Skeletal muscle satellite cell (primary cell): ENCODE measurements at regions not wholly inside any gene's neighbourhood (a gene's known extent, or its start where the extent isn't known, plus 50 kb on each side); places are given as distances from the start of the nearest gene placed in this dataset.

Experiments
- H3K27me3 ChIP-seq: 2 replicates; pipeline ENCODE4 v1.7.0; 2013; ENCODE audit warnings: low read length; ENCODE audit not compliant: control insufficient read depth, insufficient read depth
- H3K36me3 ChIP-seq: 2 replicates; pipeline ENCODE4 v1.7.0; 2013; ENCODE audit warnings: mild to moderate bottlenecking, control low read depth, low read length; ENCODE audit not compliant: insufficient read depth
- H3K4me1 ChIP-seq: 2 replicates; pipeline ENCODE4 v1.7.0; 2013; ENCODE audit warnings: low read length; ENCODE audit not compliant: control insufficient read depth, insufficient read depth
- H3K4me2 ChIP-seq: 2 replicates; pipeline ENCODE4 v1.7.0; 2013; ENCODE audit warnings: mild to moderate bottlenecking, low read length
- H3K4me3 ChIP-seq: 2 replicates; pipeline ENCODE4 v1.7.0; 2013; ENCODE audit warnings: low read length
- H3K9ac ChIP-seq: 2 replicates; pipeline ENCODE4 v1.7.0; 2013; ENCODE audit warnings: mild to moderate bottlenecking, low read depth, low read length, moderate library complexity
- H3K9me3 ChIP-seq: replicated peaks from 2 replicates; pipeline ENCODE4 v1.7.0; 2013; ENCODE audit warnings: mild to moderate bottlenecking, control low read depth, low read length

DNA sequence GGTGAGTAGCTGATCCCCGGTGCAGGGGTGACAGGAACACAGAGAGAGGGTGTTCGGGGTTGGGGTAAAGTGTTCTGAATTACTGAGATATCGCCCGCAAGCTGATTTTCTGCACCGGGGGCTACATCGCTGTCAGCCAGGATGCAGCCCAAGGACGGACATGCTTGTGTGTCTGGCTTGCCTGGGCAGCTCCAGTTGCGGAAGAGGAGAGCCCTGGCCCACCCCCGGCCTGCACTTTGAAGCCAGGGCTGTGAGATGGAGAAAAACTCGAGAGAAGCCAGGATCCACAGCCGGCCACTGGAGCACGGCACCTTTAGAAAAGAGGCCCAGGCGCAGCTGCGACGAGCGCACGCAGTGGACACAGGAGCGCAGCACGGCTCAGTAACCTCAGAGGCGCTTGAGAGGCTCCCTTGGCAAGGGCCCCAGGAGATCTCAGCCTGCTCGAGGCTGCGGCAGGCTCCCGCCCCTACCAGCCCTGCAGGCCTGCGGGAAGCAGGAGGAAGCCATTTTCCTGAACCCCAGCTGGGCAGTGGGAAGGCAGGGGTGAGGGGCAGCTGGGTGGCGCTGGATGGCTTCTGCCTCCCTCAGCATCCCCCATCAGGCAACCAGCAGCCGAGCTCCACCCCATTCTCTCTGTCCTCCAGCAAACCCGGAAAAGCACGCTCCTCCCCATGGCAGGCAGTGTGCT, 59.2 kb downstream of the C9orf50 start:
- Histone ChIP-seq H3K4me2 (no peak overlapping the region), H3K27me3 (peaks cover 7% of the 10 kb centered on the region), H3K9ac (no peak overlapping the region), H3K36me3 (no peaks in the 10 kb centered on the region), H3K4me1 (peaks cover 9% of the 10 kb centered on the region), H3K9me3 (no peaks in the 10 kb centered on the region), H3K4me3 (no peak overlapping the region)

- H3K36me3 ChIP-seq: no peaks in the 10 kb centered on the region
- no peak overlapping the region for H3K4me2 ChIP-seq
- no peak overlapping the region for H3K4me3 ChIP-seq
- peaks cover 9% of the 10 kb centered on the region for H3K4me1 ChIP-seq
- no peak overlapping the region for H3K9ac ChIP-seq
- H3K27me3 ChIP-seq: peaks cover 7% of the 10 kb centered on the region
- H3K9me3 ChIP-seq: no peaks in the 10 kb centered on the region
These were observed 60.0 kb downstream of the C9orf50 start for GRCh38 chr9:129560881-129561306.

DNA sequence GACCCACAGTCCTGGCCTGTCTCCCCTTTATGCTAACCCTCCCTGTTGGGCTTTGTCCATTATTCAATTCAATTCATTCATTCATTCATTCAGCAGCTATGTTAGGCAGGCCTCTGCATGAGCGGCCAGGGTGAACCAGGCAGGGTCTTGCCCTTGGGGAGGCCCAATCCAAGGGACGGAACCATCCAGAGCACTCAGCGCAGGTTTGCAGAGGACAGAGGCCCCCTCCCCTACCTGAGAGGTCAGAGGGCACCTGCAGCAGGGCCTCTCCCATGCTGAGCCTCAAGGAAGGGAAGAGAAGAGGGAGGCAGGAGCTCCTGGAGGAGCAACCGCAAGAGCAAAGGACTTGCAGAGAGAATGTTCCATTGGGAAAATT, 61.4 kb downstream of the C9orf50 start:
- Histone ChIP-seq H3K27me3 (peaks cover 7% of the 10 kb centered on the region), H3K9ac (no peak overlapping the region), H3K4me3 (no peak overlapping the region), H3K4me1 (peaks cover 9% of the 10 kb centered on the region), H3K9me3 (no peaks in the 10 kb centered on the region), H3K36me3 (no peaks in the 10 kb centered on the region), H3K4me2 (no peak overlapping the region)

DNA sequence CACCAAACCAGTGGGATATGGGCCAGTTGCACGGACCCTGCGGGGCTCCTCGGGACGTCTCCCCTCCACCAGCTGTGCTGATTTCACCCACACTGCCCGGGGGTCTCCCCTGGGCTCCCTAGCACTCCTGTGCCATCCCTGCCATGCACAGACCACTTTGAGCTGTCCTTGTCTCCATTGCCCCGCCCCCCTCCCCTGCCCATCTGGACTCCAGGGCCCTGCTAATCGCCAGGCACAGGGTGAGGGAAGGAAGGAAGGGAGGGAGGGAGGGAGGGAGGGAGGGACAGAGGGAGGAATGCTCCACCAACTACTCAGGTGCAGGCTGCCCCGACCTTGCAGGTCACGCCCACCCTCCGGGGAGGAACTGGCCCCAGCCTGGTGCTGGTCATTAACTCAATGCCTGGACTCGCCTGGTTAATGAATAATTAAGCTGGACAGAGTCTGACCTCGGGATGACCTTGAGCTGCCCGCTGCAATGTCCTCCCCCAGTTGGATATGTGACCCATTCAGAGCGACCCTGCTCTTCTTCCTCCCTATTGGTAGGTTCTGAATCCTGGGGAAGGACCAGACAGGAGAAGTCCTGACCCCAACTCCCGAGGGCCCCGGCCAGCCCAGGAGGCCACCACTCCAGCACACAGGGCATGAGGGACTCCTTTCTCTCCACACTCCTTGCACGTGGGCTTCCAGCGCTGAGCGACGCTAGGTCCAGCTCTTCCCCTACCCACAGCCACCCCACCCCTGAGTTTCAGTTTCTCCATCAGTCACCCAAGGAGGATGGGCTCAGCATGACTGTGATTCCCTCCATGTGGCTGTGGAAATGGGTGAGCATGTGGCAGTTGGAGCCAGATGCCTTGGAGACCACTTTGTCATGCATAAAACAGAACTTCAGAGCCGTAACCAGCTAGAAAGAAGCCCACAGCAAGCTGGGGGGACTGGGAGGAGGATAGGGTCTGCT, 62.1 kb downstream of the C9orf50 start:
- Histone ChIP-seq H3K4me1 (peaks cover 9% of the 10 kb centered on the region), H3K4me3 (no peak overlapping the region), H3K9me3 (no peaks in the 10 kb centered on the region), H3K4me2 (no peak overlapping the region), H3K36me3 (no peaks in the 10 kb centered on the region), H3K27me3 (peaks cover 7% of the 10 kb centered on the region), H3K9ac (no peak overlapping the region)

DNA sequence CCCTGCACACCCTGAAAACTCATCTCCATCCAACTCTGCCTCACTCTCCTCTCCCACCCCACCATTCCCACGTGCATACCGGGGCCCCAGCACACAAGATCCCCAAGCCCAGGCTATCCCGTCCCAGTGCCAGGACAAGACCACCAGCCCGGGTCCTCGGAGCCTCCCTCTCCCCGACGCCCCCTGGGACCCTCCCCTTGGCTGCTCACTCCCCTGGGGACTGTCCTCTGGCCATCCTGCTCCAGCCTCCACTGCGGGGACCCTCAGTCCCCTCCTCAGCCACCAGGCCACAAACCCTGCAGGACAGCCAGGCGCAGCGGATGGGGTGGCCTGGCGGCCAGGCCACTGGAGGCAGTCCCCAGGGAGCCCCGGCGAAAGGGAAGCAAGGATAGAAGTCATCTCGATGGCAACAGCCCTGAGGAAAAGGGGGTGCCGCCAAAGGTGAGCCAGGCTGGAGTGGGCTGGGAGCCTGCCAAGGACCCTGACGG, 62.8 kb downstream of the C9orf50 start:
- Histone ChIP-seq H3K4me1 (peaks cover 9% of the 10 kb centered on the region), H3K9ac (no peak overlapping the region), H3K27me3 (peaks cover 7% of the 10 kb centered on the region), H3K36me3 (no peaks in the 10 kb centered on the region), H3K9me3 (no peaks in the 10 kb centered on the region), H3K4me3 (no peak overlapping the region), H3K4me2 (no peak overlapping the region)

DNA sequence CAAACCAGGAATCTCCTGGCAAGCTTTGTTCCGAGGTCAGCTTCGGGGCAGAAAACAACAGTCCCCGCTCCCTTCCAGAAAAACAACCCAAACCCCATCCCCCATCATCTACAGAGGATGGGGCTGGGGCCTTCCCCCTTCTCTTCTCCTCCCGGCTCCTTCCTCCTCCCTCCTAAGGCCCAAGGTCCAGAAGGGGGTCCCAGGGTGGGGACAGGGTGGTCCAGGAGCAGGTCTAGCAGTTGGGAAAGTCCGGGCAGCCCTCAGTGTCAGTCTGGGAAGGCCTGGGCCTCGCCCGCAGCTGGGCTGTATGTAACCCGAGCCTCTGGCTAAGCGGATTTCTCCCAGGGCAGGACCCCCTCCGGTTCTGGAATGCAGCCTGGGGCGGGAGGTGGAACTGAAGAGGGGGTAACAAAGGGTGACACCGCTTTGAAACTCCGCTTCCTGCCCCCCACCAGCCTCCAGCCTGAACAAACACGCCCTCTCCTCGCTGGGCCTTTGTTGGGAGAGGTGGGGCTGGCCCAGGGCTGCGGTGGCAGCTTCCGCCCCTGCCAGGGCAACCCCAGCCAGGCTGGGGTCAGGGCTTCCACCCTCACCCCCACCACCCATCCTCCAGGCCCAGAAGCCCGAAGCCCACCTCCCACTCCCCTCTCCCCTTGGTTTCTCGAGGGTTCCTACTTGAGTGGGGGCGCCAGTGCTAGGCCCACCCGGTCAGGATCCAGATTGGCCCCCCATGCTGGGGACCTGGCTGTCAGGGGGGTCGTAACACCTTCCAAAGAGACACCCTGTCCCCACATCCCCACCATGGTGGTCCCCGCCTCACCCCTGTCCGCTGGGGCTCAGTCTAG, 63.5 kb downstream of the C9orf50 start:
- peaks cover 9% of the 10 kb centered on the region for H3K4me1 ChIP-seq
- H3K4me3 ChIP-seq: no peak overlapping the region
- peak overlapping the region; percentile 38 for H3K4me2 ChIP-seq
- H3K36me3 ChIP-seq: no peaks in the 10 kb centered on the region
- H3K27me3 ChIP-seq: peaks cover 7% of the 10 kb centered on the region
- H3K9me3 ChIP-seq: no peaks in the 10 kb centered on the region
- H3K9ac ChIP-seq: peak overlapping the region; percentile 64

DNA sequence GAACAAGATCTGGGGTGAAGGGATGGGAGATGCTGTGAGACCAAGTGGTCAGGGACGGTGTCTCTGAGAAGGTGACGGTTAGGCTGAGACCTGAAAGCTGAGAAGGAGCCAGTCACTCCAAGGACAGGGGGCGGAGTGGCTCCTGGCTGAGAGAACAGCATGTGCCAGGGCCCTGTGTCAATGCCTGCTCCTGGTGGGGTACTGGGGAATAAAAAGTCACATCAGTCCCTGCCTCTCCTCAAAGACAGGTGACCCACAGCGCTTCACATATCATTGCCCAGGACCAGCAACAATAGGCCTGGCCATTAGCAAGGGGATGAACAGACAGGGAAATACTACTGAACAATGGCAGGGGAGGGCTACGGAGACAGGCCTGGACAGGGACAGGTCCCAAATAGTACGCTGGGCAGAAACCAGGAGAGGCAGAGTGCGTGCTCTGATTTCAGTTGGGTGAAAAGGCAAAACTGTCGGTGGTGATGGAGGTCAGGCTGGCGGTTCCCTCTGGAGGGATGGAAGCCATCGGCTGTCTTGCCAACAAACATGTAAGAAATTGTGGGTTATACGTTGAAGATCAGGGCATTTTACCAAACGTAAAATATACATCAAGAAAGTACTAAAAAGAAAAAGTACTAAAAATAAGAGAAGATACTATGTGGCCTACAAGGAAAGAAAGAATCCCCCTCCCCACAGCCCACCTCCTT, 64.3 kb downstream of the C9orf50 start:
- no peaks in the 10 kb centered on the region for H3K9me3 ChIP-seq
- no peak overlapping the region for H3K4me2 ChIP-seq
- peaks cover 9% of the 10 kb centered on the region for H3K4me1 ChIP-seq
- H3K9ac ChIP-seq: peak overlapping the region; percentile 64
- no peak overlapping the region for H3K4me3 ChIP-seq
- peaks cover 2% of the 10 kb centered on the region for H3K27me3 ChIP-seq
- no peaks in the 10 kb centered on the region for H3K36me3 ChIP-seq

DNA sequence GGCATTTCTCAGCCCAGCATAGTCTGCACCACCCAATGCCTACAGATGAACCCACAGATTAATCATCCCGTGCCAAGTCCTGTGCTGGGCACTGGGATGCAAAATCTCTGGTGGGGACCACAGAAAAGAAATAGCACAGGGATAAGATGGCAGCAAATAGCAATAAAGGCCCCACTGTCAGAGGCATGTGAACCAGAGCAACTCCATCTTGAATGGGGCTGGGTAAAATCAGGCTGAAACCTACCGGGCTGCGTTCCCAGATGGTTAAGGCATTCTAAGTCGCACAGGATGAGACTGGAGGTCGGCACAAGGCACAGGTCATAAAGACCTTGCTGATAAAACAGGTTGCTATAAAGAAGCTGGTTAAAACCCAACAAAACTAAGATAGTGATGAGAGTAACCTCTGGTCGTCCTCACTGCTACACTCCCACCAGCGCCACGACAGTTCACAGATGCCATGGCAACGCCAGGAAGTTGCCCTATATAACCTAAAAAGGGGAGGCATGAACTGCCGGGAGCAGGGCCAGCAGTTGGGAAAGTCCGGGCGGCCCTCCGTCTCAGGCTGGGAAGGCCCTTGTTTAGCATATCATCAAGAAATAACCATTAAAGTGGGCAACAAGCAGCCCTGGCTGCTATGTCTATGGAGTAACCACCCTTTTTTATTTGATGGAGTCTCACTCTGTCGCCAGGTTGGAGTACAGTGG, 65.2 kb downstream of the C9orf50 start:
- H3K9me3 ChIP-seq: no peaks in the 10 kb centered on the region
- H3K4me1 ChIP-seq: peaks cover 10% of the 10 kb centered on the region
- H3K4me2 ChIP-seq: no peak overlapping the region
- H3K4me3 ChIP-seq: no peak overlapping the region
- H3K9ac ChIP-seq: no peak overlapping the region
- H3K27me3 ChIP-seq: no peaks in the 10 kb centered on the region
- H3K36me3 ChIP-seq: no peaks in the 10 kb centered on the region

DNA sequence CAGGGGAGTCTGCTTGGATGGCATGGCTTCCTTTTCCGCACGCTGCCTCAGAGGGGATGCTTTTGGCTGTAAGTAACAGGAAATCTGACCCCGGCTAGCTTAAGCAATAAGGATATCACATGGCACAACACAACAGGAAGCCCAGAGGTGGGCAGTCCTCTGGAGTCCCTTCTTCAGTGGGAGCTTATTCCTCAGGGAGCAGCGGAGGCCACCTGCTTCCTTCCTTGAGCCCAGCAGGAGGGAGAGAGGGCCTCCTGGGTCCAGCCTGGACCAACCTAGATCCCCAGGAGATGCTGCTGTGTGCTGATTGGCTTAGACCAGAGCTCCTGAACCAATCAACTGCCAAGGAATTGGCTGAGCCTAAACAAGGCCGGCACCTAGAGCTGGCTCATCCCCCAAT, 66.3 kb downstream of the C9orf50 start:
- Histone ChIP-seq H3K4me1 (peaks cover 16% of the 10 kb centered on the region), H3K27me3 (no peaks in the 10 kb centered on the region), H3K4me3 (no peak overlapping the region), H3K4me2 (no peak overlapping the region), H3K36me3 (no peaks in the 10 kb centered on the region), H3K9me3 (no peaks in the 10 kb centered on the region), H3K9ac (no peak overlapping the region)

- no peaks in the 10 kb centered on the region for H3K36me3 ChIP-seq
- no peak overlapping the region for H3K4me2 ChIP-seq
- no peak overlapping the region for H3K4me3 ChIP-seq
- H3K4me1 ChIP-seq: peaks cover 26% of the 10 kb centered on the region
- no peaks in the 10 kb centered on the region for H3K9me3 ChIP-seq
- no peaks in the 10 kb centered on the region for H3K27me3 ChIP-seq
- no peak overlapping the region for H3K9ac ChIP-seq
These were observed 67.6 kb downstream of the C9orf50 start for GRCh38 chr9:129553277-129553676.
